HG02759 (cell line): ENCODE measurements at regions not wholly inside any gene's neighbourhood (a gene's known extent, or its start where the extent isn't known, plus 50 kb on each side); places are given as distances from the start of the nearest gene placed in this dataset.

Source experiments
- ATAC-seq: cut with Tn5 transposase; IDR thresholded peaks from one replicate; pipeline ENCODE4 v1.9.1; 2021; ENCODE audit warnings: mild to moderate bottlenecking, moderate library complexity; ENCODE audit not compliant: unreplicated experiment

- ATAC-seq = no peak
Observed at GRCh38 chr1:228823200-228823599, 87.9 kb downstream of the RHOU start.

DNA sequence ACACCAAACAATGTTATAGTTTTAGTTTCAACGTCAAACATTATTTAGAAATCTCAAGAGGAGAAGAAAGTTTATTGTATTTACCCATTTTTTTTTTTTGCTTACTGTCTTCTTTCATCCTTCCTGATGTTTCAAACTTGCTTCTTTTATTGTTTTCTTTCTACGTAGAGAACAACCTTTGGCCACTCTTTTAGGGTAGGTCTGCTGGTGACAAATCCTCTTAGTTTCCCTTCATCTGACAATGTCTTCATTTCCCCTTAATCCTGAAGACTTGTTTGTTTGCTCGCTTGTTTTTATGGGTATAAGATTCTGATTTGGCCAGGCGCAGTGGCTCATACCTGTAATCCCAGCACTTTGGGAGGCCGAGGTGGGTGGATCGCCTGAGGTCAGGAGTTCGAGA is 89.1 kb downstream of the RHOU start:
- no peak for ATAC-seq

GRCh38 chr1:228825041-228825440 is 89.8 kb downstream of the RHOU start:
- ATAC-seq = no peak

DNA sequence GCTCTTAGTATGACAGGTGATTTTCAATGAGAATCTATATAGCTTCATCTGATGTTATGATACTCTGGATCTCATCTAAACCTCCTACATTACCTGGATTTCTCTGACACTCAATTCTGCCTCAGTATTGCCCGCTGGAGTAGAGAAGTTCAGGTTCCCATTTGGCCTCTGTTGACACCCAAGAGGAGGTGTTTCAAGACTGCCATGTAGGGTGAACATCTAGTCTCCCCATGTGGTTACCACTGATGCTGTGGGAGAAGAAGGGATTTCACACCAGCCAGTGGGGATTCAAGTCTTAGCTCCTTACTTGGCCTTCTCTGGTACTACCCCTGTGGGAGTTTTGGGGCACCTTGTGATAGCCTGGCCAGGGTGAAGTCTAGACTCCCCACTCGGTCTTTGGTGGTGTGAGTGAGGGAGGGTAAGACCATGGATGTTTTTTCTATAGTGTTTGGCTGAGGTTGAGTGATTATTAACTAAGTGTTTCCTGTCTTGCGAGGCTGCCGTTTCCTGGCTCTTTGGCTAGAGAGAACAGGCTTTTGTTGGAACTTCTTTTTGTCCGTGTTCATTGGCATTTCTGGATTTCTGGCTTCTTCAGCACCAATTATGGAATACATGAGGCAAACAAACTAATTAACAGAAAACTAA is 90.7 kb downstream of the RHOU start:
- ATAC-seq = peak; percentile 76

- ATAC-seq = no peak
Observed at GRCh38 chr1:228827019-228827418, 91.7 kb downstream of the RHOU start.

- no peak for ATAC-seq
Observed at GRCh38 chr1:228828151-228828550, 92.9 kb downstream of the RHOU start.

GRCh38 chr1:228830185-228830953 is 95.1 kb downstream of the RHOU start:
- no peak for ATAC-seq

- peak; percentile 76 for ATAC-seq
Observed at GRCh38 chr1:228830954-228831481, 95.7 kb downstream of the RHOU start.

- no peak for ATAC-seq
Observed at GRCh38 chr1:228833911-228834688, 98.8 kb downstream of the RHOU start.

DNA sequence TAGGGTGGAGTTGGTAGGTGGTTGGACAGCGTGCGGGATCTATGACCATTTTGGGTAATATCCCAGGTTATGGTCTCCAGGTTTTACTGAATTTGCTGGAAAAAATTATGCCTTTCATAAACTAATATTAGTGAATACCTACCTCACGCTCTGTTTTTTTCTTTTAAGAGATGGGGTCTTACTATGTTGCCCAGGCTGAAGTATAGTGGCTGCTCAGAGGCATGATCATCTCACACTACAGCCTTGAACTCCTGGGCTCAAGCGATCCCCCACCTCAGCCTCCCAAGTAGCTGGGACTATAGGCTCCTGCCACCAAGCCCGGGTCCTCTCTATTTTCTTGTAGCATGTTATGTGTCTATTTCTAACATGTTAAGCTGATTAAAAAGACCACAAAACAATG is 100.2 kb downstream of the RHOU start:
- ATAC-seq = no peak

- ATAC-seq = no peak
Observed at GRCh38 chr1:228835911-228836310, 100.6 kb downstream of the RHOU start.

- no peak for ATAC-seq
Observed at GRCh38 chr1:228836427-228836826, 101.1 kb downstream of the RHOU start.

DNA sequence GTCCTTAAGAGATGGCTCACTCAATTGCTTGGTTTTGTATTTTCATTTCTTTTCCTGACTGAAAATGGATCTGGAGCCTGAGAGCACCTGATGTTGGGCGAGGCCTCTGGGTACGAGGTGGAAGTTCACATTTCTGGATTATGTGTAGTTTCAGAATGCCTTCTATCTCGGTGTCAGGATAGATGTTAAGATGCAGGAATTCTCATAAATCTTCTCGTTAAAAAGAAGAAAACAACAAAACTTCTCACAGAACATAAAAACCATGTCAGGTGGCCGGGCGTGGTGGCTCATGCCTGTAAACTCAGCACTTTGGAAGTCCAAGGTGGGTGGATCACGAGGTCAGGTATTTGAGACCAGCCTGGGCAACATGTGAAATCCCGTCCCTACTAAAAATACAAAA is 101.8 kb downstream of the RHOU start:
- ATAC-seq = no peak

DNA sequence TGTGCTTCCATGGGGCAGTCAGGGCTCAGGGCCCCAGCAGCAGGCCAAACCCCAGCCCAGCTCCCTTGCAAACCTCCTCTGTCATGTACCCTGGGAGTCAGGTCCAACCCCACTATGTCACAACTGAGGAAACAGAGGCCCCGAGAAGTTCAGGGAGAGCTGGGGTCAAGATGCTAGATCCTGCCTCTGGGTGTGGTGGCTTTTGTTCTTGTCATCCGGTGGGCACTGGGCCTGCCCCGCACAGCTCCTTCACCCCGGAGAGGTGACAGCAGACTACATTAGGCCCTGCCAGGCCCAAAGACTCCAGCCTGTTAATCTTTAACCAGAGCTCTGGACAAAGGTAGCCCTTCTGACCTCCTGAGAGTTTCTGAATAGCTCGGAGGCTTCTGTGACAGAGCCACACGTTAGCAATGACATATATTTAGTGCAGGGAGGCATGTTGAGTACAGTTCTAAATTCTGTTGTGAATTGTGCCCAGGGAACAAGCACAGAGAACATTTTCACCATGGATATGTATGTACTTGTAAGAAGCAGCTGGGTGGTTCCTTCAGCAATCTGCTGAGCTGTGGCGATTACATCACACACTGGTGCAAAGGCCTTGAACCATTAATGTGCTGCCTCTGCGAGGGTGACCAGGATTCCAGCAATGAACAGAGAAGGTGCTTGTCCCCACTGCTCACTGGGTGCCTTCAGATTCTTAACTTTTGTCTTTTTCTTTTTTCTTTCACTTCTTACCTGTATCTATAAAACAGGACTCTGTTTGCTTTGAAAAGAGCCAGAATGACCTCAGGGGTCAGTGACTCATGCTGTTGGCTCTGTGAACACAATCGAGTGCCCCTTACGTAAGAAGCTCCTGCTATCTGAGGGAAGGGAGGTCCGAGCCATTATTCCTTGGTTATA is 102.8 kb downstream of the RHOU start:
- ATAC-seq = peak; percentile 62

DNA sequence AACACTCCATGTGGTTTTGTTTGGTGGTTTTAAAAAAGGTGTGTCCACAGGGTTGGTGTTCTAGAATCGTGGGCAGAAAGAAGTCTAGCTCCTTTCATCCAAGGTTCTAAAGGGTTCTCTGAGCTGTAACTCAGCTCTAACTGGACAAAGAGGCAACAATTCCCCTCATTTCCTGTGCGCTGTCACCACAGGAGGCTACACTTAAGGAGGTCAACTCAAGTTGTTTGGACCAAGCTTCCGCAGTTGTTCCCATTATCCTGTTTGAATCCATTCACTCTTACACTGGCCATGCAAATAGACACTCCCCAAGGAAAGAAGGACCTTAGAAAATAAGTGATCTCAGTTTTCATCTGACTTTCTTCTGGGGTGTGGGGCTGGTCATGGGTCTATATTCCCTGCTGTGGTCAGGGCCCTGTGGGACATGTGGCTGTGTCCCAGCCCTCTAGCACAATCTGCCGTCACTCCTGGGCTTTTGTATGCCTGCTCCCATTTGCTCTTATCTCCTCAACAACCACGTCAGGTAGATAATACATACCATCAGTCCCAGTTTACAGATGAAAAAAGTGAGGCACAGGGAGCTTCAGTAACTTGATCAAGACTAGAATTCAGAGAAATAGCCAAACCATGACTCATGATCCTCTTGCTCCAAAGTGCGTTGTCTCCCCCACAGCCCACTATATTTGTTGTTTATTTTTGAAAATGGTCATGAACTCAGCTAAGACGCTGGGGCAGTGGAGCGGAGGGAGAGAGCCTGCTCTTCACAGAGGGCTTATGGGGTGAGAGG is 103.6 kb downstream of the RHOU start:
- ATAC-seq = no peak

DNA sequence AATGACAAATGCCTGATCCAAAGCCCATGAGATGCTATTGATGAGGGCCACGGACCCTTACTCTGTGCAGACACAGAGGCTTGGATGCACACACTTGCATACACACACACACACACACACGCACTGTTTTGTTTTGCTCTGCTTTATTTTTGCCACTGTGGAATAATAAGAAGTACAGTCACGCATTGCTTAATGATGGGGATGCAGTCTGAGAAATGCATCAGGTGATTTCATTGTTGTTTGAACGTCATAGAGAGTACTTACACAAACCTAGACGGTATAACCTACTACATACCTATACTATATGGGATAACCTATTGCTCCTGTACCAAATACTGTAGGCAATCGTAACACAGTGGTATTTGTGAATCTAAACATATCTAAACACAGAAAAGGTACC is 104.4 kb downstream of the RHOU start:
- no peak for ATAC-seq

- ATAC-seq = no peak
Observed at GRCh38 chr1:228841632-228842031, 106.4 kb downstream of the RHOU start.

- ATAC-seq = peak; percentile 69
Observed at GRCh38 chr1:228842094-228842775, 107.0 kb downstream of the RHOU start.

DNA sequence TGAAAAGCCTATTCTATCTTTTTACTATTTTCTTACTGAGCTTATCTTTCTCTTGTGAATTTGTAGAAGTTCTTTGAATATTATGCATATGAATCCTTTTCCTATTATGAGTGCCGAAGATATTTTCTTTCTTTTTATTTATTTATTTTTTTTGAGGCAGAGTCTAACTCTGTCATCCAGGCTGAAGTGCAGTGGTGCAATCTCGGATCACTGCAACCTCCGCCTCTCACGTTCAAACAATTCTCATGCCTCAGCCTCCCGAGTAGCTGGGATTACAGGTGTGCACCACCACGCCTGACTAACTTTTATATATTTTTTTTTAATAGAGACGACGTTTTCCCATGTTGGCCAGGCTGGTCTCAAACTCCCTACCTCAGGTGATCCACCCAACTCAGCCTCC is 109.8 kb downstream of the RHOU start:
- no peak for ATAC-seq
